ENCODE measurements at regions not wholly inside any gene's neighbourhood (a gene's known extent, or its start where the extent isn't known, plus 50 kb on each side); places are given as distances from the start of the nearest gene placed in this dataset.

- TF ChIP-seq POLR2AphosphoS5 (IDR thresholded peaks at IDR 0.05) (no peak), CTCF (IDR thresholded peaks at IDR 0.05) (no peak), EP300 (IDR thresholded peaks at IDR 0.05; ENCODE audit: low read depth) (no peak)
These were observed 1126.3 kb downstream of the SORCS1 start for GRCh38 chr10:106038246-106038645.
